Effector CD4-positive, alpha-beta T cell (primary cell): ENCODE measurements at regions not wholly inside any gene's neighbourhood (a gene's known extent, or its start where the extent isn't known, plus 50 kb on each side); places are given as distances from the start of the nearest gene placed in this dataset.
"Not testable (repeated sequence)": the region's sequence is repeated elsewhere in the genome, so short reads cannot be mapped to it uniquely, and the experiment has no call there.

Experiments
- DNase-seq: peaks from one replicate; pipeline ENCODE4 v3.0.0-alpha.2; 2020

DNA sequence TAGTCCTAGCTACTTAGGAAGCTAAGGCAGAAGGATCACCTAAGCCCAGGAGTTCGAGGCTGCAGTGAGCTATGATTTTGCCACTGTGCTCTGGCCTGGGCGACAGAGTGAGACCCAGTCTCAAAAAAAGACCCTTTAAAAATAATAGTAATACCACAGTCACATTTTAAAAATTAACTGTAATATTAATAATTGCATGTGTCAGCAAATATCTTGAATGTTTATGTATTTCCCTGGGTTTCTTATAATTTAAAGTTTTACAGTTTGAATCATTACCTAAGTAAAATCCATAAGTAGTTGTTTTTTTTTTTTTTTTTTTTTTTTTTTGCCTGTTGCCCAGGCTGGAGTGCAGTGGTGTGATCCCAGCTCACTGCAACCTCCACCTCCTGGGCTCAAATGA is 69.2 kb downstream of the LYZL2 start:
- no peak for DNase-seq

DNA sequence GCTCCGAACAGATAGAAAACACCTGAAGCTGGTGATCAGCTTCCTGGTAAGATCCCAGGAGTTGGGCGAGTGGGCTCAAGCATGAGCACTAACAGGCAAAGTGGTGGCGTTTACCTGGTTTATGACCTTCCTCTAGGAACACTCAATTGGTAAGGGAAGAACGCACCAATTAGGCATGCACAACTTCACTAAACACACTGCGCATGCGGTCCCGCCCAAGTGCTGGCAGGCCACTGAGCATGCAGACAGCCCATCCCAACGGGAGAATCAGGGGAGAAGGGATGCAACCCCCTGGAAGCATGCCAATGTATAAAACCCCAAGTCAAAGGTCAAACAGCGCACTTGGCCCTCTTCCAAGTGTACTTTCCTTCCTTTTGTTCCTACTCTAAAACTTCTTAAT is 70.4 kb downstream of the LYZL2 start:
- no peak for DNase-seq

DNA sequence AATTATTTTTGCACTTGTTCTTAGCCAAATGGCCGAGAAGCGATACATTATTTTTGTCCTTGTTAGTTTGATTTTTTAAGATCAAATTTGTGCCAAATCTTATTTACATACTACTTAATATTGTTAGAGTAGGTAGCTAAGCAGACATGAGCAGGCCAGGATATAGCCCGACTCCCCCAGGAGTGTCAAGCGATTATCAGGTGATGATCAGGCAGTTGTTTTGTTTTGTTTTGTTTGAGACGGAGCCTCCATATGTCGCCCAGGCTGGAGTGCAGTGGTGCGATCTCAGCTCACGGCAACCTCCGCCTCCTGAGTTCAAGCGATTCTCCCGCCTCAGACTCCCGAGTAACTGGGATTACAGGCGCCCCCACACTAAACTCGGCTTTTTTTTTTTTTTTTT is 71.1 kb downstream of the LYZL2 start:
- no peak for DNase-seq

DNA sequence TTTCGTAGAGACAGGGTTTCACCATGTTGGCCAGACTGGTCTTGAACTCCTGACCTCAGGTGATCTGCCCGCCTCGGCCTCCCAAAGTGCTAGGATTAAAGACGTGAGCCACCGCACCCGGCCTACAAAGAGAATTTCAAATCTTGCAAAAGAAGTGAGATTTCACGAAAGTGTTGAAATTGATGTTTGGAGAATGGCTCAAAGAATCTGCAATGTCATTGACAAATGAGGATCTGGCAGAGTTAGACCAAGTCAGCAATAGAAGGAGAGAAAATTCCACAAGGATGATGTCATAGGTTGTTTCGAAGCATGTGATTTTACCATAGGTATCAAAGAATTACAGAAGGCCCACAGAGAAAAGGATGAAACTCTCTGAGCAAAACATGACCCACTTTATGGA is 71.7 kb downstream of the LYZL2 start:
- DNase-seq = no peak

DNA sequence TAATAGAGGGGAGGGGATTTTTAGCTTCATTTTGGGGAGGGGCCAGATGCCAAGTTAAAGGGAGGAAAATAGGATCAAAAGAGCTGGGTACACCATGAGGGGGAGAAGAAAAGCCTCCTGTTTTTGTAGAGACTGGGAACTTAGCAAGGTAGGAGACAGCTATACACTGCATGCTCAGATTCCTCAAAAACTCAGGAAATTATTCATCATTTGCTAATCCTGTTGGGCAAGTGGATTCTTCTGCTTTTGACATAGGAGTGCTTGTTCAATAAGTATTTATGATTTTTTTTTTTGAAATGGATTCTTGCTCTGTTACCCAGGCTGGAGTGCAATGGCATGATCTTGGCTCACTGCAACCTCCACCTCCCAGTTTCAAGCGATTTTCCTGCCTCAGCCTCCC is 73.4 kb downstream of the LYZL2 start:
- no peak for DNase-seq

DNA sequence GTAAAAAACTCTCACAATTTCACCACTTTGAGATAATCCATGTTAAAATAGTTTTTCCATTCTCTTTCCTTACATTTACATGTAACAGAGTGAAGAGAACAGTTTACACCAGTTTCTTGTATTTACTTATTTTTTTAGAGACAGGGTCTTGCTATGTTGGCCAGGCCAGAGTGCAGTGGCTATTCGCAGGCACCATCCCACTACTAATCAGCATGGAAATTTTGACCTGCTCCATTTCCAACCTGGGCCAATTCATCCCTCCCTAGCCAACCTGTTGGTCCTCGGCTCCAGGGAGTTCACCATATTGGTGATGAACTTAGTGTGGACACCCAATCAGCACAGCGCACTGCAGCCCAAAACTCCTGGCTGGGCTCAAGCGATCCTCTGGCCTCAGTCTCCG is 74.1 kb downstream of the LYZL2 start:
- DNase-seq = no peak

DNA sequence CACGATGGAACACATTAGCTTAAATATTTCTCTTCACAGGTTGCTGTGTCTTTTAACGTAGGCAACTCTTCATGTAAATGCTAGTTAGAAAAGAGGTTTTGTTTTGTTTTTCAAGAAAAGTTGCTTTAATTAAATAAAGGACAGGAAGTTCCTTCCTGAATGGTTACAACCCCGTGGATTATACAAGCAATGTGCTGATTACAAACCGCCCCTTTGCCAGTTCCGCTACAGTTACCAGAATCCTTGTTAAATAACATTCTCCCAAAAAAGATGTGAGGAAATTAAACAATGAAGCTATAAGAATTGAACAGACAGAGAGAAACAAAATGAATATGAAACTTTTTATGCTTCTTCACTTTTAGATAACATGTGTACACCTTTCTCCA is 75.1 kb downstream of the LYZL2 start:
- DNase-seq = no peak

DNA sequence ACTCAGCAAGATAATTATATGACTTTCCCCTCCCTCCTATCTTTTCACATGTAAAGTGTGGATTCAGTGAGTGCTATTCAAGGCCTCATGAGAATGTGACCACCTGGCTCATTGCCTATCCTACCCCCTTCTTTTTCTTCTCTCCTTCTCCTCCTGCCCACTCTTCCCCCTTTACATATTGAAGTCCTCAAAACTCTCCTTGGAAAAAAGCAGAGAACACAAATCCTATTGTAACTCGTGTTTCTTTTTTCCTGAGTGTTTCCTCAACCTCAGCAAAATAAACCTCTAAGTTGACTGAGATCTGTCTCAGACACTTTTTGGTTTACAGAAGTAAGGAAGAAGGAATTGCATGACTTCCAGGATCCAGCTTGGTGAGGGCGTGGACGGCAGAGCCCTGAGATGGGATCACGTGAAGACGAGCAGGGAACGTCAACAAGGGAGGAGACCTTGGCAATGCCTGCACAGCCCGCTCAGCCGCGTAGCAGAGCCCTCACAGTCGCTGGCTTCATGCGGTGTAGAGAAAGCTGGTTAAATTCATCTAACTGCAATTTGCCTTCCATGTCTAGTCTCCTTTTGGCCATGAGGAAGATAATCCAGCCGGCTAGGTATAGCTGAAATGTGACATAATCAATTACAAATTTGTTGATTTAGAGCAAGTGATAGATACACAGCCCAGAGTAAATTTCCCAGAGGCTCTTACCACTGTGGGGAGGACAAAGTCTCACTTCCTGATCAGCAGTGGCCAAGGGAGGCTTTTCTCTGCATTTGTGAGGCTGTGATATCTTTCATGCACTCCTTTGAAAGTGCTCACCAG is 75.7 kb downstream of the LYZL2 start:
- no peak for DNase-seq

DNA sequence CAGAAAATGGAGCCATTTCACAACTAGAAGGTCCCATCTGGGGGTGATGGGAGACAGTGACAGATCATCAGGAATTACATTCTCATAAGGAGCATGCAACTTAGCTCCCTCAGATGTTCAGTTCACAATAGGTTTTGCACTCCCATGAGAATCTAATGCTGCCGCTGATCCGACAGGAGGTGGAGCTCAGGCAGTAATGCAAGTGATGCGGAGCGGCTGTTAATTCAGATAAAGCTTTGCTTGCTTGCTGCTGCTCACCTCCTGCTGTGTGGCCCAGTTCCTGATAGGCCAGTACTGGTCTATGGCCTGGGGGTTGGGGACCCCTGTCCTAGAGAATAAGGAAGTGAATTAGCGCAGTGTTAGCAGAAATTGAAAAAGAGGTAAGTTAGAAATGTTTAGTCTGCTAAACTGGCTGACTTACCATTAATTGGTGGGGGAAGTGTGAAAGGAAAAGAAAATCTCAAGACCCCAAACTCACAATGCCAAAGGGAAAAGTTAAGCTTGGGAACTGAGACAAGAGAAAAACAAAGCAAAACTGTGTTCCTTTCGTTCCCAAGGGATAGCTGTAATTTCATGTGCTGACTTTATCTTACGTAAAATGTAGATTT is 76.4 kb downstream of the LYZL2 start:
- DNase-seq = no peak

DNA sequence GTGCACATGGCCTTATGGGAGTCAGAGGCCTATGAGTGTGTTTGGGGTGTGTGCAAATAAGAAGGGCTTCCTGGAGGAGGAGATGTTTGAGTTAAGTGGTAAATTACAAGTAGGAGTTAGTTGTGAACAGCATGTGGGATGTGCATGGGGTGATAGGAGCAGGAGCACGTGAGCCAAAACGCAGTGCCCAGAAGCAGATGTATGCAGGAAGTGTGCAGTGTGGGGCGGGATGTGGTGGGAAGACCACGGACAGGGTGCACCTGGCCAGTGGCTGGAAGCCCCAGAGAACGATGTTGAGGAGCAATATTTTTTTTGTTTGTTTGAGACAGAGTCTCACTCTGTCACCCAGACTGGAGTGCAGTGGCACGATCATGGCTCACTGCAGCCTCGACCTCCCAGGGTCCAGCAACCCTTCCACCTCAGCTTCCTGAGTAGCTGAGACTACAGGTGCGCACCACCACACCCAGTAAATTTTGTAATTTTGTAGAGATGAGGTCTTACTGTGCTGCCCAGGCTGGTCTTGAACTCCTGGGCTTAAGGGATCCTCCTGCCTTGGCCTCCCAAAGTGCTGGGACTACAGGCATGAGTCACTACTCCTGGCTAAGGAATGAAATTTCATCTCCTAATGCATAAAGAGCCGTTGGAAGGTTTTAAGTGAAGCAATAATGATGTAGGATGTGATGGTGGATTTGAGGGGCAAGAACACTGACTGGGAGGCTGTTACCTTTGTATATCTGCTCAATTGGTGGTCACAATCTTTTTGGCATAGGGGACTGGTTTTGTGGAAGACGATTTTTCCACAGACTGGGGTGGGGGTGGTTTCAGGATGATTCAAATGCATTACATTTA is 78.4 kb downstream of the LYZL2 start:
- DNase-seq = no peak

DNA sequence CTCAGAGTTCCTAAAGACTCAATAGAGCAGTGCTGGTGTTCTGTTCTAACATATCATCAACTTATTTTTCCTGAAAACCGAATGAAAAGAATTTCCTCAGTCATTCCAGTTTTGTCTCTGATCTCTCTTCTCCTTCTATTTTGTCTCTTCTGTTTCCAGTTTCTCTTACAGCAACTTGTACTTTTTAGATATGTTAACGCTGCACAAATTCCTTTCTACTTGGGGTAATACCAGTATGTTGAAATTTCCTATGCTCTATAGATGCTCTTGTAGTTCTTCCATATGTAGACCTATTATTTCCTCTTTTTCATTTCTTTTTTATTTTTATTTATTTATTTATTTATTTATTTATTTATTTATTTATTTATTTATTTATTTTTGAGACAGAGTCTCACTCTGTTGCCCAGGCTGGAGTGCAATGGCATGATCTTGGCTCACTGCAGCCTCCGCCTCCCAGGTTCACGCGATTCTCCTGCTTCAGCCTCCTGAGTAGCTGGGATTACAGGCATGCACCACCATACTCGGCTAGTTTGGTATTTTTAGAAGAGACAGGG is 80.3 kb downstream of the LYZL2 start:
- not testable (repeated sequence) for DNase-seq

DNA sequence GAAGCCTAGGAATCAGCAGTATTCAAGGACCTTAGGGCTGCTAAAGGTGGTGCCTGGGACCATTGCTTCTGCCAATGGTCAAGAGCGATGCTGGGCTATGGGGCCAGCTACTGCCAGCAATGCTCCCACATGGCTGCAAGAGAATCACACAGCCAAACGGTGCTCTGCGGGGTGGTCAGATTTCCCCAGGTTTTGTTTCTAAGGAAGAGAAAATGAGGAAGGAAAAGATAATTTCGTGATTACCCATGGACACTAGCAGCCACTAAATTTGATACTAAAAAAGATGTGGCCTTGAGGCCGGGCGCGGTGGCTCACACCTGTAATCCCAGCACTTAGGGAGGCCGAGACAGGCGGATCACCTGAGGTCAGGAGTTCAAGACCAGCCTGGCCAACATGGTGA is 83.0 kb downstream of the LYZL2 start:
- no peak for DNase-seq

DNA sequence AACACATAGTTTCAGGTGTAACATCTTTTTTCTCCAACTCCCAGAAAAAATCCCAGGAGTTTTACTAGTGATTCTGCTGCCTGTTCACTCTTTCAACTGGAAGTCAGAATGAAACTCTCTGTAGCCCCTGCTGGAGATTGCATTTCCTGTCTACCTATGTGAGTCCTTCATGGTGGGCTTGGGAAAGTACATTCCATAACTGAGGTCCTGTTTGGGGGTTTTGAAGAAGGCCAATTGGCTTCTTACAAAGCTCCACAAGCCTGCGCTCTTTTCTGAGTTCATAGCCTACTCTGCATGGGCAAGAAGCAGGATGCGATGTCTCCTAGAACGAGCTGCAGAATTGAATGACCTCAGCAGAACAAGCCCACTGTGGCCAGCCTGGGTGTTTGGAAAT is 86.7 kb downstream of the LYZL2 start:
- no peak for DNase-seq

DNA sequence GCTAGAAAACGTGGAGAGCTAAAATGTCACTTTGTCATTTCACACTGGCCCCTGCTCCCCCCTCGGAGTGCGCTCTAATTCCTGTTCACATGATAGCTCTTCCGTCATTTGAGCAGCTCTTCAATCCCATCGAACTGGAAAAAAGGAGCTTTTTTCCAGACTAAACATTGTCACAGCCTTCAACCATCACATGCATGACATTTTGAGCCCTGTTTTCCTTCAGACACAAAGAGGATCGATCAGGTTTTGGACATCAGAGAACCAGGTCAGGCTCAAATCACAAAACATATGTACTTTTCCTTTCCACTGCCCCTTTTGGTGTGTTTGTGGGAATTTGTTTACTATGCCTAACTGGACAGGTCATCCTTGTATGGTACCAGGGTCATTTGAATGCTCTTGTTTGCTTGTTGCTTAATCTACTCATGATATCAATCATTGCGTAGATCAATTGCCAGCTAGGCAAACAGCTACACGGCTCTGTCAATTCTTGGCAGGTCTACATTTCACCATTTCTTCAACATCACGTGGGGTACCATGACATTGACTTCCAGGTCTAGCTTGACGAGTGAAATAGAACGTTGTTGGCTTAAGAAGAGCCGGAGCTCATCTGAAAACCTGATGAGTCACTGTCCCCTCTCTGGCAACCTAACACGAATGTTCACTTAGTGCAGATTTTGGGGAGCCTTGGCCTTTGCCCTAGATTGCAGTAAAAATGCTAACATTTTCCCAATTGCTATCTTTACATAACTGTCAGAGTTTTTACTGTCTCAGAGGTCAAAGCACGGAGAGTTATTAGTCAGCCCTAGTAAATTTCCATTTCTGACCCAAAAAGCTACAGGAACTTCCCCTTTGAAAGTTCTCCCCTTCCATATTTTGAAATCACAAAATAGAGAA is 87.3 kb downstream of the LYZL2 start:
- DNase-seq = no peak

DNA sequence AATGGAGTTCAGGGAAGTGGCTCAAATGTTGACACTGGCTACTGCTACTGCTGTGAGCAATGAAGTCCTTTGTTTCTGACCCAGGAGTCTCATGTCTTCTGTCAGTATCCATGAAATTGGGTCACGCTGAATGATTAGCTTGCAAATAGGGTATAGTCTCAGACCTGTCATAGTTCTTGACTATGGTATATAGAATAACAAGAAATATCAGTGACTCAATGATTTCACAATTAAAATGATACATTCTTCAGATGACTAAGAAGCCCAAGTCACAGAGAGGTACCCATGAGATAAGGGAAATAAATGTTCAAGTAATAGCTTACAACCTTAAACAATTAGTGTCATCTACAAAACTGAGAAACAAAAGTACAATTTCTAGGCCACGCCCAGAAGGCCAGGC is 89.3 kb downstream of the LYZL2 start:
- DNase-seq = no peak

DNA sequence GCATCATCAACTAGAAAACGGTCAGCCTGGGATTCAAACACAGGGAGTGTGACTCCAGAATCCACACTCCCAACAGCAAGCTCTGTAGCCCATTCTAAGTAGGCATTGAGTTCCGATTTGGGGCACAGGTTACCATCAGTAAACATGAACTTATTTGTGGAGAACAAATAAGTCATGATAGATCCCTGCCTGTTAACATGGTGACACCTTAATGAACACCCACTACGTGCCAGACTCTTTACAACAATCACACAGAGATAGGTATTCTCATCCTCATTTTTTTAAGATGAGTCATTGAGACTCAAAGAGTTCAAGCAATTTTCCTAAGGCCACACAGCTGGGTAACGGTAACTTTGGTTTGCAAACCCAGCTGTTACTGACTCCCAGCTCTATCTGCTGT is 91.5 kb downstream of the LYZL2 start:
- no peak for DNase-seq

DNA sequence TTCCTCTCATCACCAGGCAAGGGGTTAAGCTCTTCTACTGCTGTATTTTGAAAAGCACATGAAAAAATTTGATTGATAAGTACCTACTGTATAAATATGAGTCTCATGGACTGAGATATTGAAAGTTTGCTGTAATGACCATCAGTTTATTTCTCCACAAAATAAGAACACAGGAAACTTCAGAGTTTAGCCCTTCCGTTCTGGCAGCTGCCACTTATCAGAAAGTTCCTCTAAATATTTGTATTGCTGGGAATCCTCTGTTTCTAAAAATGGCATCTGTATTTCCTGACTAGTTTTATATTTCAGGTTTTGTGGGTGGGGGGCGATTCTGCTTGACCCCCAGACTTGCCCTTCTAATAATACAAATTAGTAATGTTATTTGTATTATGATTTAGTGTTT is 92.0 kb downstream of the LYZL2 start:
- no peak for DNase-seq

DNA sequence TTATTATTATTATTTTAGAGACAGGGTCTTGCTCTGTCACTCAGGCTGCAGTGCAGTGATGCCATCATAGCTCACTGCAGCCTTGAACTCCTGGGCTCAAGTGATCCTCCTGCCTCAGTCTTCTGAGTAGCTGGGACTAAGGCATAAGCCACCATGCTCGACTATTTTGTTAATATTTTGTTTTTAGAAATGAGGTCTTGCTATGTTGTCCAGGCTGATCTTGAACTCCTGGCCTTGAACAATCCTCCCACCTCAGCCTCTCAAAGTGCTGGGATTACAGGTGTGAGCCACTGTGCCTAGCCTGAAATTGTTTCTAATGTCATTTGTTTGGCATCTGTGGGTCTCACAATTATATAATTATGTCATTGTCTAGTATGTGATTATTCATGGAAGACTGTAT is 92.4 kb downstream of the LYZL2 start:
- DNase-seq = not testable (repeated sequence)

DNA sequence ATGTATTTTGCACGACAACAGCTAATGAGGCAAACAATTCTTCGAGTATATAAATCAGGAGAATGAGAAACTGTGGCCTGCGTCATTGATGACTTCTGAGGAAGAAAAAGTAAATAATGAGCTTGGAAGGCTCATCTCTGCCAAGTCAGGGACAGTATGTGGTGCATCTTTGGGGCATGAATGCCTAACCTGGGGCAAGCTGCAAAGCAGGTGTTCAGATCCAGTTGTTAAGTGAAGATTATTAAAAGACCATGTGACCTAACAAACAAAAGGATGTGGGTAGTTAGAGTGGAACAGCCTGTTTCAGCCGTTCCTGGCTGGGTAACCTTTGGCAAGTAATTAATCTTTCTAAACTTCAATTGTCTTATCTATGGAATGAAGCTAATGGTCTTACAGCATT is 93.0 kb downstream of the LYZL2 start:
- no peak for DNase-seq

DNA sequence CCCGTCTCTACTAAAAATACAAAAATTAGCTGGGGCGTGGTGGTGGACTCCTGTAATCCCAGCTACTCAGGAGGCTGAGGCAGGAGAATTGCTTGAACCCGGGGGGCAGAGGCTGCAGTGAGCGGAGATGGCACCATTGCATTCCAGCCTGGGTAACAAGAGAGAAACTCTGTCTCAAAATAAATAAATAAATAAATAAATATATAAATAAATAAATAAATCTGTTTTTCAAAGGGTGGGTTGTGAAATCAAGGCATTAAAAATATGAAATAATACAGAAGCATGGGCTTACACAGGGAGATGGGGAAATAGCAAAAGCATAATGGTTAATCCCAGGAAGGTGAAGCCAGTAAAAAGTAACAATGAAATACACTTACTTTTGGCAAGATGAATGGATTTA is 93.9 kb downstream of the LYZL2 start:
- no peak for DNase-seq

DNA sequence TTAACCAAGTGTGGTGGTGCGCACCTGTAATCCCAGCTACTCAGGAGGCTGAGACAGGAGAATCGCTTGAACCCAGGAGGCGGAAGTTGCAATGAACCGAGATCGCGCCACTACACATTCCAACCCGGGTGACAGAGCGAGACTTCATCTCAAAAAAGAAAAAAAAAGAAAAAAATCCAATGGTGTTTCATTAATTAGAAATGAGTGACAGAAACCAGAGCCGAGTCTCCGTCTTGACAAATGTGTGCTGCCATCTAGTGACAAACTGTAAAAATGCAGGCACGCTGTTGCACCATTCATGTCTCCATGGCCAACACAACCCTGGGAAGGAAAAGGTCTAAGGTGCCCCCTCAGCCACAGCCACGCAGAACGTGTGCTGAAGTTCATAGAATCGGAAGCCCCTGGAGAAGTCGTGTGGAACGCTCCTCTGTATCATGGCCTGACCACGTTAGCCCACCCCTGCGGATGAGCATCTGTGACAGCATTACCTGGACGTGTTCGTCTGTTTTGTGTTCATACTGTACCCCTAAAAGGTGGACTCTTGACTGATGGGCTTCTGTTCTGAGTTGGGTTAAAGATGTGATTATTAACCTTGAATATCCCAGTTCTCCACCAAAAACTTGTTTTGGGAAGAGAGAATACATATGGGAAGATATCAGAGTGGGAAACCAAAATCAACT is 94.9 kb downstream of the LYZL2 start:
- DNase-seq = peak; percentile 67
